ENCODE measurements at regions not wholly inside any gene's neighbourhood (a gene's known extent, or its start where the extent isn't known, plus 50 kb on each side); places are given as distances from the start of the nearest gene placed in this dataset.

DNA sequence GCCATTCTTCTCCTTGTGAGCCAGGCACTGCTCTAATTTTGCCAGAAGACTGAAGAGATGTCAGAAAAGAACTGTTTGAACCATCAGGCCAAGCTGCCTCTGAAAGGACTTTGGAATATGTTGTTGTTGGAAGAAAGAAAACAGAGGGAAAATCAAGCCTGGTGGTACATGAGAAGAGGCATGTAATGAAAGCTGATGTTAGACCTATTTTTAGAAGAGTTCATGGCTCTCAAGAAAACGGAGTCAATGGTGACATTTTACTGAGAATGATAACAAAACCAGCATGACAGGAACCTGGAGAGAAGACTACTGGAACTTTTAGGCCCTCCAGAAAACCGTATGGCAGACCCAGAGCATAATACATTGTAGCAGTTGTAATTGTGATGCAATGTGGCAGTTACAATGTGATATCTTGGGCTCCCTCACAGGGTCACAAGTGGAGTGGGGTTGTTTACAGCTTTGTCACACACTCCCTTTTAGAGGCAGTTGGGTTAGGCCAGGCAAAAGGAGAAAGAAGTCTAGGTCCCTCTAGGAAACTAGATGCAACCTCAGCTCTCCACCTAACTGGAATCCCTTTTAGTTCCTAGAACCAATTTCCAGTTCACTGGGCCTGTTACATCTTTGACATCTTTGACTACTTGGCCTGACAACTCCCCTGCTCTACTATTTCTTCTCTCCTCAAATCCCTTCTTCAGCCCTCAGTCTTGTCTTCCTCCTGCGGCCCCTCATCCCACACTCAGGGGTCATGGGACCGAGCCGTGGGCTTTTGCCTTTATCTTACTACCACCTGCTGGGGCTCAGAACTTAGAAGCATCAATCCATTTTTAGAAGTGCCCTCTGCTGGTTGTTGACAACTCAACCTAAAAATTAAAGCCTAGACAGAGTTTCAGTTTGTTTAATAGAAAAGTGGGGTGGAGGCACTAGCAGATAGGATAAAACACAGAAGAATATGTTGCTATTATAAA is 61.2 kb upstream of the JAK2 start (continued):
- TF ChIP-seq, protein P1, sequence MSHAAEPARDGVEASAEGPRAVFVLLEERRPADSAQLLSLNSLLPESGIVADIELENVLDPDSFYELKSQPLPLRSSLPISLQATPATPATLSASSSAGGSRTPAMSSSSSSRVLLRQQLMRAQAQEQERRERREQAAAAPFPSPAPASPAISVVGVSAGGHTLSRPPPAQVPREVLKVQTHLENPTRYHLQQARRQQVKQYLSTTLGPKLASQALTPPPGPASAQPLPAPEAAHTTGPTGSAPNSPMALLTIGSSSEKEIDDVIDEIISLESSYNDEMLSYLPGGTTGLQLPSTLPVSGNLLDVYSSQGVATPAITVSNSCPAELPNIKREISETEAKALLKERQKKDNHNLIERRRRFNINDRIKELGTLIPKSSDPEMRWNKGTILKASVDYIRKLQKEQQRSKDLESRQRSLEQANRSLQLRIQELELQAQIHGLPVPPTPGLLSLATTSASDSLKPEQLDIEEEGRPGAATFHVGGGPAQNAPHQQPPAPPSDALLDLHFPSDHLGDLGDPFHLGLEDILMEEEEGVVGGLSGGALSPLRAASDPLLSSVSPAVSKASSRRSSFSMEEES (CRISPR knock-in tag; IDR thresholded peaks at IDR 0.05): no peak
- TF ChIP-seq CBFA2T3 (IDR thresholded peaks at IDR 0.05) (peak; percentile 40), MTF1 (CRISPR knock-in tag; IDR thresholded peaks at IDR 0.05; ENCODE audit: borderline replicate concordance) (no peak), FOXK2 (conservative IDR thresholded peaks at IDR 0.05 in 1 of 2, IDR thresholded peaks at IDR 0.05 in 1 of 2; ENCODE audit: low read depth in 2 of 2) (peak; percentile 32 to 59; a peak in 2 of 4 replicates), ARNT (IDR thresholded peaks at IDR 0.05) (0 out of 4 replicates have a peak, but pooled peaks of 1 of the 2 experiments have one; percentile 37), ARID1B (IDR thresholded peaks at IDR 0.05) (peak; percentile 53), BRD9 (IDR thresholded peaks at IDR 0.05; ENCODE audit: low read depth, partially characterized antibody) (peak; percentile 46), HDAC8 (tag; IDR thresholded peaks at IDR 0.05) (no peak), ZNF133 (CRISPR knock-in tag; IDR thresholded peaks at IDR 0.05) (no peak), EHMT2 (IDR thresholded peaks at IDR 0.05) (0 out of 2 replicates have a peak, but pooled peaks have one; percentile 35), FOXA3 (CRISPR knock-in tag; conservative IDR thresholded peaks at IDR 0.05 in 1 of 2, IDR thresholded peaks at IDR 0.05 in 1 of 2) (no peak), CXXC5 (CRISPR knock-in tag; IDR thresholded peaks at IDR 0.05) (peak; percentile 46), ZBTB17 (CRISPR knock-in tag; IDR thresholded peaks at IDR 0.05) (no peak), JUN (IDR thresholded peaks at IDR 0.05; ENCODE audit: borderline replicate concordance, low read depth, low read length) (0 out of 2 replicates have a peak, but pooled peaks have one; percentile 12), JUN (CRISPR knock-in tag; IDR thresholded peaks at IDR 0.05; ENCODE audit: borderline replicate concordance) (no peak), MAFF (IDR thresholded peaks at IDR 0.05; ENCODE audit: low read length) (no peak), ZNF445 (CRISPR knock-in tag; IDR thresholded peaks at IDR 0.05; ENCODE audit: low read depth) (no peak)
- TF ChIP-seq, protein P2, sequence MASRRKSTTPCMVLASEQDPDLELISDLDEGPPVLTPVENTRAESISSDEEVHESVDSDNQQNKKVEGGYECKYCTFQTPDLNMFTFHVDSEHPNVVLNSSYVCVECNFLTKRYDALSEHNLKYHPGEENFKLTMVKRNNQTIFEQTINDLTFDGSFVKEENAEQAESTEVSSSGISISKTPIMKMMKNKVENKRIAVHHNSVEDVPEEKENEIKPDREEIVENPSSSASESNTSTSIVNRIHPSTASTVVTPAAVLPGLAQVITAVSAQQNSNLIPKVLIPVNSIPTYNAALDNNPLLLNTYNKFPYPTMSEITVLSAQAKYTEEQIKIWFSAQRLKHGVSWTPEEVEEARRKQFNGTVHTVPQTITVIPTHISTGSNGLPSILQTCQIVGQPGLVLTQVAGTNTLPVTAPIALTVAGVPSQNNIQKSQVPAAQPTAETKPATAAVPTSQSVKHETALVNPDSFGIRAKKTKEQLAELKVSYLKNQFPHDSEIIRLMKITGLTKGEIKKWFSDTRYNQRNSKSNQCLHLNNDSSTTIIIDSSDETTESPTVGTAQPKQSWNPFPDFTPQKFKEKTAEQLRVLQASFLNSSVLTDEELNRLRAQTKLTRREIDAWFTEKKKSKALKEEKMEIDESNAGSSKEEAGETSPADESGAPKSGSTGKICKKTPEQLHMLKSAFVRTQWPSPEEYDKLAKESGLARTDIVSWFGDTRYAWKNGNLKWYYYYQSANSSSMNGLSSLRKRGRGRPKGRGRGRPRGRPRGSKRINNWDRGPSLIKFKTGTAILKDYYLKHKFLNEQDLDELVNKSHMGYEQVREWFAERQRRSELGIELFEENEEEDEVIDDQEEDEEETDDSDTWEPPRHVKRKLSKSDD (conservative IDR thresholded peaks at IDR 0.05; ENCODE audit: low read length): no peak
- TF ChIP-seq, protein P3, sequence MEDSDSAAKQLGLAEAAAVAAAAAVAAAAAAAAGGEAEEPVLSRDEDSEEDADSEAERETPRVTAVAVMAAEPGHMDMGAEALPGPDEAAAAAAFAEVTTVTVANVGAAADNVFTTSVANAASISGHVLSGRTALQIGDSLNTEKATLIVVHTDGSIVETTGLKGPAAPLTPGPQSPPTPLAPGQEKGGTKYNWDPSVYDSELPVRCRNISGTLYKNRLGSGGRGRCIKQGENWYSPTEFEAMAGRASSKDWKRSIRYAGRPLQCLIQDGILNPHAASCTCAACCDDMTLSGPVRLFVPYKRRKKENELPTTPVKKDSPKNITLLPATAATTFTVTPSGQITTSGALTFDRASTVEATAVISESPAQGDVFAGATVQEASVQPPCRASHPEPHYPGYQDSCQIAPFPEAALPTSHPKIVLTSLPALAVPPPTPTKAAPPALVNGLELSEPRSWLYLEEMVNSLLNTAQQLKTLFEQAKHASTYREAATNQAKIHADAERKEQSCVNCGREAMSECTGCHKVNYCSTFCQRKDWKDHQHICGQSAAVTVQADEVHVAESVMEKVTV (CRISPR knock-in tag; IDR thresholded peaks at IDR 0.05): peak; percentile 8; the same call in 1 of the 2 replicates
- TF ChIP-seq, protein P4, sequence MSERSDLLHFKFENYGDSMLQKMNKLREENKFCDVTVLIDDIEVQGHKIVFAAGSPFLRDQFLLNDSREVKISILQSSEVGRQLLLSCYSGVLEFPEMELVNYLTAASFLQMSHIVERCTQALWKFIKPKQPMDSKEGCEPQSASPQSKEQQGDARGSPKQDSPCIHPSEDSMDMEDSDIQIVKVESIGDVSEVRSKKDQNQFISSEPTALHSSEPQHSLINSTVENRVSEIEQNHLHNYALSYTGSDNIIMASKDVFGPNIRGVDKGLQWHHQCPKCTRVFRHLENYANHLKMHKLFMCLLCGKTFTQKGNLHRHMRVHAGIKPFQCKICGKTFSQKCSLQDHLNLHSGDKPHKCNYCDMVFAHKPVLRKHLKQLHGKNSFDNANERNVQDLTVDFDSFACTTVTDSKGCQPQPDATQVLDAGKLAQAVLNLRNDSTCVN (CRISPR knock-in tag; IDR thresholded peaks at IDR 0.05): no peak
